ENCODE measurements at regions not wholly inside any gene's neighbourhood (a gene's known extent, or its start where the extent isn't known, plus 50 kb on each side); places are given as distances from the start of the nearest gene placed in this dataset.

DNA sequence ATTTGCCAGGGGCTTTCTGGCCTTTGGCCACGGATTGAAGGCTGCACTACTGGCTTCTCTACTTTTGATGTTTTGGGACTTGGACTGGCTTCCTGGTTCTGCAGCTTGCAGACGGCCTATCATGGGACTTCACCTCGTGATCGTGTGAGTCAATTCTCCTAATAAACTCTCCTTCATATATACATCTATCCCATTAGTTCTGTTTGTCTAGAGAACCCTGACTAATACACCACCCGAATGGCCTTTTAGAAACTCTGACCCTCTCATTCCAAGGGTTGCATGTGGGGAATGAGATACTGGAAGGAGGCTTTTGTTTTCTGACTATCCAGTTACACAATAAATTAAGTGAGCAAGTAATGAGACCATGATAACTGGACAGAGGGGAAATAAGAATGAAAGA is 430.7 kb downstream of the CDH2 start:
- no peak for TF ChIP-seq ZNF565 (CRISPR knock-in tag; conservative IDR thresholded peaks at IDR 0.05; ENCODE audit: low read depth)
- TF ChIP-seq ZC3H10 (CRISPR knock-in tag; IDR thresholded peaks at IDR 0.05) = no peak
- TF ChIP-seq ZNF8 (CRISPR knock-in tag; IDR thresholded peaks at IDR 0.05) = no peak
- TF ChIP-seq TCF4 (CRISPR knock-in tag; IDR thresholded peaks at IDR 0.05; ENCODE audit: borderline replicate concordance) = no peak
- TF ChIP-seq ZFP30 (CRISPR knock-in tag; IDR thresholded peaks at IDR 0.05) = no peak
